Mucosa of stomach (tissue), 1 donor: ENCODE measurements at regions not wholly inside any gene's neighbourhood (a gene's known extent, or its start where the extent isn't known, plus 50 kb on each side); places are given as distances from the start of the nearest gene placed in this dataset.
"Not testable (repeated sequence)": the region's sequence is repeated elsewhere in the genome, so short reads cannot be mapped to it uniquely, and the experiment has no call there.

Experiments
- H3K27me3 ChIP-seq: one replicate; pipeline ENCODE4 v1.7.0; 2013; ENCODE audit warnings: mild to moderate bottlenecking, low read length; ENCODE audit not compliant: control insufficient read depth, insufficient read depth
- H3K36me3 ChIP-seq: one replicate; pipeline ENCODE4 v1.7.0; 2013; ENCODE audit warnings: low read length; ENCODE audit not compliant: control insufficient read depth, insufficient read depth
- H3K4me1 ChIP-seq: one replicate; pipeline ENCODE4 v1.7.0; 2013; ENCODE audit warnings: mild to moderate bottlenecking, low read length; ENCODE audit not compliant: control insufficient read depth, insufficient read depth
- H3K4me3 ChIP-seq: one replicate; pipeline ENCODE4 v1.7.0; 2013; ENCODE audit warnings: low read length
- H3K9ac ChIP-seq: one replicate; pipeline ENCODE4 v1.7.0; 2013; ENCODE audit warnings: mild to moderate bottlenecking, low read length, moderate library complexity
- H3K9me3 ChIP-seq: one replicate; pipeline ENCODE4 v1.7.0; 2013; ENCODE audit warnings: mild to moderate bottlenecking, low read length, moderate library complexity; ENCODE audit not compliant: control insufficient read depth
- donor health status: Pancreatic carcinoma.

- Histone ChIP-seq H3K27me3 (no peaks in the 10 kb centered on the region), H3K9ac (no peak overlapping the region), H3K9me3 (no peaks in the 10 kb centered on the region), H3K4me3 (no peak overlapping the region), H3K4me1 (peaks cover 8% of the 10 kb centered on the region), H3K36me3 (no peaks in the 10 kb centered on the region)
Measured at GRCh38 chr6:10314163-10314955, 100.5 kb downstream of the TFAP2A start.

- Histone ChIP-seq H3K36me3 (no peaks in the 10 kb centered on the region), H3K4me3 (no peak overlapping the region), H3K27me3 (no peaks in the 10 kb centered on the region)
Measured at GRCh38 chr6:10313799-10314162, 101.1 kb downstream of the TFAP2A start.

GRCh38 chr6:10312445-10312844, 102.4 kb downstream of the TFAP2A start:
- no peak overlapping the region for H3K4me3 ChIP-seq
- H3K4me1 ChIP-seq, result peaks cover 8% of the 10 kb centered on the region
- H3K27me3 ChIP-seq, result no peaks in the 10 kb centered on the region
- no peaks in the 10 kb centered on the region for H3K36me3 ChIP-seq
- no peak overlapping the region for H3K9ac ChIP-seq
- no peaks in the 10 kb centered on the region for H3K9me3 ChIP-seq

More at GRCh38 chr6:10313799-10314162, 101.1 kb downstream of the TFAP2A start:
- Histone ChIP-seq H3K9me3 (no peaks in the 10 kb centered on the region), H3K9ac (no peak overlapping the region), H3K4me1 (peaks cover 8% of the 10 kb centered on the region)

- H3K9ac ChIP-seq, H3K9me3 ChIP-seq, H3K4me3 ChIP-seq, H3K36me3 ChIP-seq, H3K27me3 ChIP-seq, H3K4me1 ChIP-seq: not testable (repeated sequence)
Measured at GRCh38 chr6:10311546-10312405, 103.1 kb downstream of the TFAP2A start.

- Histone ChIP-seq H3K4me3 (no peak overlapping the region), H3K9me3 (no peaks in the 10 kb centered on the region), H3K4me1 (peaks cover 8% of the 10 kb centered on the region), H3K36me3 (no peaks in the 10 kb centered on the region), H3K27me3 (no peaks in the 10 kb centered on the region), H3K9ac (no peak overlapping the region)
Measured at GRCh38 chr6:10310826-10311225, 104.0 kb downstream of the TFAP2A start.

- Histone ChIP-seq H3K4me3 (no peak overlapping the region), H3K36me3 (no peaks in the 10 kb centered on the region), H3K27me3 (no peaks in the 10 kb centered on the region), H3K9me3 (no peaks in the 10 kb centered on the region), H3K9ac (no peak overlapping the region), H3K4me1 (peaks cover 8% of the 10 kb centered on the region)
Measured at GRCh38 chr6:10310330-10310653, 104.6 kb downstream of the TFAP2A start.

- Histone ChIP-seq H3K9me3 (no peaks in the 10 kb centered on the region), H3K4me1 (peaks cover 8% of the 10 kb centered on the region), H3K4me3 (no peak overlapping the region), H3K27me3 (no peaks in the 10 kb centered on the region), H3K9ac (no peak overlapping the region), H3K36me3 (no peaks in the 10 kb centered on the region)
Measured at GRCh38 chr6:10309457-10310329, 105.2 kb downstream of the TFAP2A start.

GRCh38 chr6:10307476-10307875, 107.4 kb downstream of the TFAP2A start:
- H3K36me3 ChIP-seq, result no peaks in the 10 kb centered on the region
- H3K4me3 ChIP-seq, result no peak overlapping the region
- H3K4me1 ChIP-seq, result peaks cover 8% of the 10 kb centered on the region
- no peak overlapping the region for H3K9ac ChIP-seq
- no peaks in the 10 kb centered on the region for H3K9me3 ChIP-seq
- no peaks in the 10 kb centered on the region for H3K27me3 ChIP-seq

- Histone ChIP-seq H3K27me3 (no peaks in the 10 kb centered on the region), H3K9ac (no peak overlapping the region), H3K4me1 (peaks cover 8% of the 10 kb centered on the region), H3K9me3 (no peaks in the 10 kb centered on the region), H3K4me3 (no peak overlapping the region), H3K36me3 (no peaks in the 10 kb centered on the region)
Measured at GRCh38 chr6:10307028-10307427, 107.8 kb downstream of the TFAP2A start.

GRCh38 chr6:10305790-10306415, 109.0 kb downstream of the TFAP2A start:
- Histone ChIP-seq H3K36me3 (no peaks in the 10 kb centered on the region), H3K27me3 (no peaks in the 10 kb centered on the region), H3K4me1 (peaks cover 8% of the 10 kb centered on the region), H3K4me3 (no peak overlapping the region), H3K9me3 (no peaks in the 10 kb centered on the region), H3K9ac (no peak overlapping the region)

GRCh38 chr6:10303608-10304506, 111.0 kb downstream of the TFAP2A start:
- no peaks in the 10 kb centered on the region for H3K27me3 ChIP-seq
- H3K4me3 ChIP-seq, result no peak overlapping the region
- no peaks in the 10 kb centered on the region for H3K4me1 ChIP-seq
- H3K9ac ChIP-seq, result no peak overlapping the region
- no peaks in the 10 kb centered on the region for H3K9me3 ChIP-seq
- no peaks in the 10 kb centered on the region for H3K36me3 ChIP-seq
